Cardiac muscle cell (in vitro differentiated cells and primary cell): ENCODE measurements at regions not wholly inside any gene's neighbourhood (a gene's known extent, or its start where the extent isn't known, plus 50 kb on each side); places are given as distances from the start of the nearest gene placed in this dataset.

Source experiments
- DNase-seq, 2 donors: peaks; one replicate each; pipeline versions ENCODE4 v3.0.0 to v3.0.0-alpha.2; 2010 to 2017; ENCODE audit warnings: low read depth in 1 of 2, low spot score in 1 of 2
- H3K27ac ChIP-seq: fragments of 200-600 bp; sonication (generic); 2 replicates; pipeline ENCODE4 v1.5.1; 2016
- H3K27me3 ChIP-seq: fragments of 200-600 bp; sonication (generic); 2 replicates; pipeline ENCODE4 v1.6.0; 2016; ENCODE audit warnings: control low read depth
- H3K36me3 ChIP-seq: fragments of 200-600 bp; sonication (generic); 2 replicates; pipeline ENCODE4 v1.5.1; 2016; ENCODE audit warnings: control low read depth
- H3K4me1 ChIP-seq: fragments of 200-600 bp; sonication (generic); 2 replicates; pipeline ENCODE4 v1.8.1; 2017; ENCODE audit warnings: low read depth, mild to moderate bottlenecking, mixed run types
- H3K4me3 ChIP-seq: fragments of 200-600 bp; sonication (generic); 2 replicates; pipeline ENCODE4 v1.5.1; 2016; ENCODE audit warnings: mild to moderate bottlenecking
- H3K9me3 ChIP-seq: fragments of 200-600 bp; sonication (generic); 2 replicates; pipeline ENCODE4 v1.5.1; 2017; ENCODE audit warnings: low read depth, mild to moderate bottlenecking, control low read depth
- TF ChIP-seq, protein P1 (sequence below): IDR thresholded peaks from 2 replicates; pipeline ENCODE4 v1.5.1; 2012; ENCODE audit warnings: low read depth, mild to moderate bottlenecking, low read length

DNA sequence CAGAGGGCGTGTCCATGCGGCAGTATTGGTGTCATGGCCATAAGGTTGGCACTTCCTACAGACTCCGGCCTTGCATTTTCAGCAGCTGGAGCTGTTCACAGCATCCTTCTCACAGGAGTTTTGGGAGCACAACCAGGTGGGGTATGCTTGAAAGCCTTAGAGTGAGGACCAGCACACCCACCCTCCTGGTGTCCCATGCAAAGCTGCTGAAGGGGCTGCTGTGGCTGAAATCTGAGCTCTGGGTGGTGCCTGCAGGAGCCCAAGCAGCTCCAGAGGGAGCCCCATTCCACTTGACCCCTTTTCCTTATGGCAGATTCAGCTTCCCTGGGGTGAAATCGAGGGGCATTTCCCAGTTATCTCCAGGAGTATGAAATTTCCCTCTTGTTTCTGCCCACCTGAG is 74.0 kb upstream of the BHLHE23 start:
- Histone ChIP-seq H3K4me1 (no peaks in the 10 kb centered on the region), H3K4me3 (no peak overlapping the region), H3K36me3 (no peaks in the 10 kb centered on the region), H3K9me3 (no peaks in the 10 kb centered on the region), H3K27ac (no peak overlapping the region), H3K27me3 (peaks cover 15% of the 10 kb centered on the region)
- TF ChIP-seq, protein P1, sequence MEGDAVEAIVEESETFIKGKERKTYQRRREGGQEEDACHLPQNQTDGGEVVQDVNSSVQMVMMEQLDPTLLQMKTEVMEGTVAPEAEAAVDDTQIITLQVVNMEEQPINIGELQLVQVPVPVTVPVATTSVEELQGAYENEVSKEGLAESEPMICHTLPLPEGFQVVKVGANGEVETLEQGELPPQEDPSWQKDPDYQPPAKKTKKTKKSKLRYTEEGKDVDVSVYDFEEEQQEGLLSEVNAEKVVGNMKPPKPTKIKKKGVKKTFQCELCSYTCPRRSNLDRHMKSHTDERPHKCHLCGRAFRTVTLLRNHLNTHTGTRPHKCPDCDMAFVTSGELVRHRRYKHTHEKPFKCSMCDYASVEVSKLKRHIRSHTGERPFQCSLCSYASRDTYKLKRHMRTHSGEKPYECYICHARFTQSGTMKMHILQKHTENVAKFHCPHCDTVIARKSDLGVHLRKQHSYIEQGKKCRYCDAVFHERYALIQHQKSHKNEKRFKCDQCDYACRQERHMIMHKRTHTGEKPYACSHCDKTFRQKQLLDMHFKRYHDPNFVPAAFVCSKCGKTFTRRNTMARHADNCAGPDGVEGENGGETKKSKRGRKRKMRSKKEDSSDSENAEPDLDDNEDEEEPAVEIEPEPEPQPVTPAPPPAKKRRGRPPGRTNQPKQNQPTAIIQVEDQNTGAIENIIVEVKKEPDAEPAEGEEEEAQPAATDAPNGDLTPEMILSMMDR: no peak
- no peak for DNase-seq

DNA sequence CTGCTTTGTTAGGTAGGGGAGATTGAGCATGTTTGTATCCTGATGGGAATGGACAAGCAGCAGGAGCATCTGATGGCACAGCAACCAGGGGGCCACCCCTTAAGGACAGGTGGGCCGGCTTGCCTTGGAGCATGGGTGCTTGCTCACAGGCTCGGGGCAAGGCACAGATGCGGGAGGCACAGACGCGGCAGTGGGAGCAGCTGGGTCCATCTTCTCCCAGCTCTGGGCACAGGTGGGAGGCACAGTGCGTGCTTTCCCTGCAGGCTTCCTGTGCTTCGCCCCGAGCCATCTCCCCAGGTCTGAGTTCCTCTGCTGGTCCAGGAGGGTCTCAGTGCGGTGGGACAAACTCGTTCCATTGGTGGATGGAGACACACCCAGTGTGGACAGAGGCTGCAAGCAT is 73.6 kb upstream of the BHLHE23 start:
- Histone ChIP-seq H3K27ac (no peak overlapping the region), H3K4me1 (no peaks in the 10 kb centered on the region), H3K36me3 (no peaks in the 10 kb centered on the region), H3K4me3 (no peak overlapping the region), H3K27me3 (peaks cover 11% of the 10 kb centered on the region), H3K9me3 (no peaks in the 10 kb centered on the region)
- no peak for DNase-seq
- TF ChIP-seq, protein P1: no peak

DNA sequence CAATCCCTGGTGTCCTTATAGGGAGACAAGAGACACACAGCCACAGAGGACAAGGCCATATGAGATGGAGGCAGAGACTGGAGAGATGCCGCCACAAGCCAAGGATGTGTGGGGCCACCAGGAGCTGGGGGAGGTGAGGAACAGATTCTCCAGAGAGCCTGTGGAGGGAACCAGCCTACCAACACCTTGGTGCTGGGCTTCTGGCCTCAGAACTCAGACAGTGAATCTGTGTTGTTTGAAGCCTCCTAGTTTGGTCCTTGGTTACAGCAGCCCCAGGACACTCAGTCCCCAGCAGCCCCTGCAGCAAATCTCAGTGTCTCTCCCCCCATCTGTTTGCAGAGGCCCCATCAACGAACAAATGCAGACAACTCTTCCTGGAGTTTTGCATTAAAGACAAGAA is 73.2 kb upstream of the BHLHE23 start:
- Histone ChIP-seq H3K27me3 (peaks cover 11% of the 10 kb centered on the region), H3K4me3 (no peak overlapping the region), H3K4me1 (no peaks in the 10 kb centered on the region), H3K9me3 (no peaks in the 10 kb centered on the region), H3K36me3 (no peaks in the 10 kb centered on the region), H3K27ac (no peak overlapping the region)
- TF ChIP-seq, protein P1: no peak
- DNase-seq: no peak

DNA sequence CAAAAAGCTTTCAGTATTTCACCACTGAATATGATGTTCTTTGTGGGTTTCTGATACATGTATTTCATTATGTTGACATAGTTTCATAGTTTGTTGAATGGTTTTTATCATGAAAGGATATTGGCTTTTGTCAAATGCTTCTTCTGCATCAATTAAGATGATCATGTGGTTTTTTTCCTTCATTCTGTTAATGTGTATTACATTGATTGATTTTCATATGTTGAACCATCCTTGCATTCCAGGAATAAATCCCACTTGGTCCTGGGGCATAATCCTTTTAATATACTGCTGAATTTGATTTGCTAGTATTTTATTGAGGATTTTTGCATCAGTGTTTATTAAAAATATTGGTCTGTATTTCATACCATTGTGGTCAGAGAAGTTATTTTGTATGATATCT is 70.9 kb upstream of the BHLHE23 start:
- no peaks in the 10 kb centered on the region for H3K9me3 ChIP-seq
- DNase-seq: no peak
- H3K36me3 ChIP-seq: no peaks in the 10 kb centered on the region
- no peaks in the 10 kb centered on the region for H3K4me1 ChIP-seq
- H3K27me3 ChIP-seq: peaks cover 22% of the 10 kb centered on the region
- TF ChIP-seq, protein P1: no peak
- no peak overlapping the region for H3K27ac ChIP-seq
- no peak overlapping the region for H3K4me3 ChIP-seq

DNA sequence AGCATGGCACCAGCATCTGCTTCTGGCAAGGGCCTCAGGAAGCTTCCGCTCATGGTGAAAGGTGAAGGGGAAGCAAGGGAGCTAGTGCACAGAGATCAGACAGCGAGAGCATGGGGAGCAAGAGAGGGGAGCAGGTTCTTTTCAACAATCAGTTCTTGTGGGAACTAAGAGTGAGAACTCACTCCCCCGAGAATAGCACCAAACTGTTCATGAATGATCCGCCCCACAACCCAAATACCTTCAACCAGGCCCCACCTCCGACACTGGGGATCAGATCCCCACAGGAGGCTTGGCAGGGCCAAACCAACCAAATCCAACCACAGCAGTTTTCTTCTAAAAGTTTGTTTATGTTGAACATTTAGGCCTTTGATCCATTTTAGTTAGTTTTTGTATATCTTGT is 69.7 kb upstream of the BHLHE23 start:
- Histone ChIP-seq H3K4me1 (no peaks in the 10 kb centered on the region), H3K9me3 (no peaks in the 10 kb centered on the region), H3K4me3 (no peak overlapping the region), H3K36me3 (no peaks in the 10 kb centered on the region), H3K27me3 (peaks cover 34% of the 10 kb centered on the region), H3K27ac (no peak overlapping the region)
- no peak for DNase-seq
- TF ChIP-seq, protein P1: no peak

DNA sequence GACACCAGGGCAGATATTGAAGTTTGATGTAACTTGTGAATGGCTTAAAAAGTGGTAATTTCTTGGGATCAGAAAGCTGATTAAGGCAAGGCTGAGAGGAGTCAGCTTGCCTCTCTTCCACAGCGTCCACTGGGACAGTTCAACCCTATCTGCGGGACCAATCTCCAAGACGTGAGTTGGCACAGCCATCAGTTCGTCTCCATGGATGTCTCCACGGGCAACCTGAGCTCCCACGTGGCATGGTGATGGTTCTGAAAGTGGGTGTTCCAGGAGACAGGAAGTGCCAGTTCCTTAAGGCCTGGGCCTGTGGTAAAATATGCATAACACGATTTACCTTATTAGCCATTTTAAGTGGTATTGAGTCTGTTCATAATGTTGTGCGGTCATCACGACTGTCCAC is 67.9 kb upstream of the BHLHE23 start:
- Histone ChIP-seq H3K36me3 (no peaks in the 10 kb centered on the region), H3K27ac (no peak overlapping the region), H3K4me3 (no peak overlapping the region), H3K9me3 (no peaks in the 10 kb centered on the region), H3K27me3 (peaks cover 48% of the 10 kb centered on the region), H3K4me1 (no peaks in the 10 kb centered on the region)
- DNase-seq: no peak
- TF ChIP-seq, protein P1: no peak
